ENCODE measurements at regions not wholly inside any gene's neighbourhood (a gene's known extent, or its start where the extent isn't known, plus 50 kb on each side); places are given as distances from the start of the nearest gene placed in this dataset.

GRCh38 chr1:36658838-36659237 is 176.1 kb upstream of the CSF3R start:
- H3K27me3 Mint-ChIP-seq (ENCODE audit: low read depth), result peaks cover 33% of the 10 kb centered on the region
- no peak overlapping the region for H3K4me3 Mint-ChIP-seq
- no peak for DNase-seq
- no peak for ATAC-seq (replicated peaks in 1 of 2)
- no peaks in the 10 kb centered on the region for H3K4me1 Mint-ChIP-seq (ENCODE audit: low read depth)
- H3K36me3 Mint-ChIP-seq (ENCODE audit: insufficient read depth in 2 of 2), result no peaks in the 10 kb centered on the region
- no peaks in the 10 kb centered on the region for H3K9me3 Mint-ChIP-seq
- no peak overlapping the region for H3K27ac Mint-ChIP-seq

- Mint-ChIP-seq H3K36me3 (ENCODE audit: insufficient read depth in 2 of 2) (no peaks in the 10 kb centered on the region), H3K4me1 (ENCODE audit: low read depth) (no peaks in the 10 kb centered on the region), H3K27me3 (ENCODE audit: low read depth) (peaks cover 39% of the 10 kb centered on the region), H3K9me3 (no peaks in the 10 kb centered on the region), H3K27ac (no peak overlapping the region), H3K4me3 (no peak overlapping the region)
- DNase-seq, result no peak
- ATAC-seq (replicated peaks in 1 of 2), result no peak
Measured at GRCh38 chr1:36657826-36658225, 175.1 kb upstream of the CSF3R start.

GRCh38 chr1:36656838-36657237 is 174.1 kb upstream of the CSF3R start:
- no peak for ATAC-seq (replicated peaks in 1 of 2)
- Mint-ChIP-seq H3K4me3 (no peak overlapping the region), H3K27ac (no peak overlapping the region), H3K4me1 (ENCODE audit: low read depth) (no peaks in the 10 kb centered on the region), H3K9me3 (no peaks in the 10 kb centered on the region), H3K27me3 (ENCODE audit: low read depth) (peaks cover 42% of the 10 kb centered on the region), H3K36me3 (ENCODE audit: insufficient read depth in 2 of 2) (no peaks in the 10 kb centered on the region)
- DNase-seq, result no peak

GRCh38 chr1:36656271-36656670 is 173.6 kb upstream of the CSF3R start:
- H3K27ac Mint-ChIP-seq, result no peak overlapping the region
- H3K9me3 Mint-ChIP-seq, result no peaks in the 10 kb centered on the region
- H3K36me3 Mint-ChIP-seq (ENCODE audit: insufficient read depth in 2 of 2), result no peaks in the 10 kb centered on the region
- ATAC-seq (replicated peaks in 1 of 2), result no peak
- peaks cover 48% of the 10 kb centered on the region for H3K27me3 Mint-ChIP-seq (ENCODE audit: low read depth)
- no peak for DNase-seq
- no peaks in the 10 kb centered on the region for H3K4me1 Mint-ChIP-seq (ENCODE audit: low read depth)
- no peak overlapping the region for H3K4me3 Mint-ChIP-seq

GRCh38 chr1:36654586-36654985 is 171.9 kb upstream of the CSF3R start:
- H3K4me3 Mint-ChIP-seq, result no peak overlapping the region
- no peak for DNase-seq
- peaks cover 5% of the 10 kb centered on the region for H3K4me1 Mint-ChIP-seq (ENCODE audit: low read depth)
- H3K9me3 Mint-ChIP-seq, result no peaks in the 10 kb centered on the region
- peaks cover 55% of the 10 kb centered on the region for H3K27me3 Mint-ChIP-seq (ENCODE audit: low read depth)
- H3K36me3 Mint-ChIP-seq (ENCODE audit: insufficient read depth in 2 of 2), result no peaks in the 10 kb centered on the region
- ATAC-seq (replicated peaks in 1 of 2), result no peak
- no peak overlapping the region for H3K27ac Mint-ChIP-seq

- H3K4me1 Mint-ChIP-seq (ENCODE audit: low read depth), result peaks cover 5% of the 10 kb centered on the region
- no peak overlapping the region for H3K27ac Mint-ChIP-seq
- no peaks in the 10 kb centered on the region for H3K9me3 Mint-ChIP-seq
- H3K36me3 Mint-ChIP-seq (ENCODE audit: insufficient read depth in 2 of 2), result no peaks in the 10 kb centered on the region
- DNase-seq (no peak), ATAC-seq (replicated peaks in 1 of 2) (no peak)
- peaks cover 49% of the 10 kb centered on the region for H3K27me3 Mint-ChIP-seq (ENCODE audit: low read depth)
- no peak overlapping the region for H3K4me3 Mint-ChIP-seq
Measured at GRCh38 chr1:36653850-36654249, 171.1 kb upstream of the CSF3R start.

- no peak for ATAC-seq (replicated peaks in 1 of 2)
- Mint-ChIP-seq H3K4me1 (ENCODE audit: low read depth) (peaks cover 5% of the 10 kb centered on the region), H3K36me3 (ENCODE audit: insufficient read depth in 2 of 2) (no peaks in the 10 kb centered on the region), H3K4me3 (no peak overlapping the region), H3K27ac (no peak overlapping the region), H3K27me3 (ENCODE audit: low read depth) (peaks cover 49% of the 10 kb centered on the region), H3K9me3 (no peaks in the 10 kb centered on the region)
- DNase-seq, result no peak
Measured at GRCh38 chr1:36652586-36652985, 169.9 kb upstream of the CSF3R start.

- no peak for DNase-seq
- peaks cover 49% of the 10 kb centered on the region for H3K27me3 Mint-ChIP-seq (ENCODE audit: low read depth)
- H3K4me1 Mint-ChIP-seq (ENCODE audit: low read depth), result peaks cover 5% of the 10 kb centered on the region
- no peaks in the 10 kb centered on the region for H3K9me3 Mint-ChIP-seq
- no peak overlapping the region for H3K4me3 Mint-ChIP-seq
- H3K36me3 Mint-ChIP-seq (ENCODE audit: insufficient read depth in 2 of 2), result no peaks in the 10 kb centered on the region
- H3K27ac Mint-ChIP-seq, result no peak overlapping the region
- ATAC-seq (replicated peaks in 1 of 2), result no peak
Measured at GRCh38 chr1:36652011-36652410, 169.3 kb upstream of the CSF3R start.

- H3K4me3 Mint-ChIP-seq, result no peak overlapping the region
Measured at GRCh38 chr1:36651176-36651910, 168.6 kb upstream of the CSF3R start.

GRCh38 chr1:36650200-36651065 is 167.7 kb upstream of the CSF3R start:
- no peak overlapping the region for H3K27ac Mint-ChIP-seq
- no peaks in the 10 kb centered on the region for H3K9me3 Mint-ChIP-seq
- H3K4me1 Mint-ChIP-seq (ENCODE audit: low read depth), result peaks cover 5% of the 10 kb centered on the region
- DNase-seq (peak; percentile 52 to 60), ATAC-seq (replicated peaks in 1 of 2) (peak in 1 of 2 donors; percentile 39)
- H3K27me3 Mint-ChIP-seq (ENCODE audit: low read depth), result peaks cover 50% of the 10 kb centered on the region
- no peak overlapping the region for H3K4me3 Mint-ChIP-seq
- H3K36me3 Mint-ChIP-seq (ENCODE audit: insufficient read depth in 2 of 2), result no peaks in the 10 kb centered on the region

More at GRCh38 chr1:36651176-36651910, 168.6 kb upstream of the CSF3R start:
- Mint-ChIP-seq H3K27me3 (ENCODE audit: low read depth) (peaks cover 52% of the 10 kb centered on the region), H3K27ac (no peak overlapping the region), H3K36me3 (ENCODE audit: insufficient read depth in 2 of 2) (no peaks in the 10 kb centered on the region), H3K9me3 (no peaks in the 10 kb centered on the region), H3K4me1 (ENCODE audit: low read depth) (peaks cover 5% of the 10 kb centered on the region)
- DNase-seq (no peak), ATAC-seq (replicated peaks in 1 of 2) (no peak)

GRCh38 chr1:36645867-36646266 is 163.2 kb upstream of the CSF3R start:
- H3K27me3 Mint-ChIP-seq (ENCODE audit: low read depth), result peaks cover 24% of the 10 kb centered on the region
- ATAC-seq (replicated peaks in 1 of 2) (no peak), DNase-seq (no peak)
- H3K4me1 Mint-ChIP-seq (ENCODE audit: low read depth), result peaks cover 5% of the 10 kb centered on the region
- no peak overlapping the region for H3K27ac Mint-ChIP-seq
- no peaks in the 10 kb centered on the region for H3K36me3 Mint-ChIP-seq (ENCODE audit: insufficient read depth in 2 of 2)
- H3K9me3 Mint-ChIP-seq, result no peaks in the 10 kb centered on the region
- H3K4me3 Mint-ChIP-seq, result no peak overlapping the region

- no peak for ATAC-seq (replicated peaks in 1 of 2)
- H3K4me1 Mint-ChIP-seq (ENCODE audit: low read depth), result no peaks in the 10 kb centered on the region
- no peaks in the 10 kb centered on the region for H3K9me3 Mint-ChIP-seq
- H3K4me3 Mint-ChIP-seq, result no peak overlapping the region
- DNase-seq, result no peak
- H3K36me3 Mint-ChIP-seq (ENCODE audit: insufficient read depth in 2 of 2), result no peaks in the 10 kb centered on the region
- H3K27me3 Mint-ChIP-seq (ENCODE audit: low read depth), result peaks cover 20% of the 10 kb centered on the region
- H3K27ac Mint-ChIP-seq, result no peak overlapping the region
Measured at GRCh38 chr1:36644556-36644955, 161.8 kb upstream of the CSF3R start.

- Mint-ChIP-seq H3K27me3 (ENCODE audit: low read depth) (peaks cover 19% of the 10 kb centered on the region), H3K9me3 (no peaks in the 10 kb centered on the region), H3K27ac (no peak overlapping the region), H3K4me3 (no peak overlapping the region), H3K4me1 (ENCODE audit: low read depth) (no peaks in the 10 kb centered on the region), H3K36me3 (ENCODE audit: insufficient read depth in 2 of 2) (no peaks in the 10 kb centered on the region)
- ATAC-seq (replicated peaks in 1 of 2), result no peak
- no peak for DNase-seq
Measured at GRCh38 chr1:36643371-36644270, 160.9 kb upstream of the CSF3R start.
